AG09309 (cell line): ENCODE measurements at regions not wholly inside any gene's neighbourhood (a gene's known extent, or its start where the extent isn't known, plus 50 kb on each side); places are given as distances from the start of the nearest gene placed in this dataset.

Source experiments
- DNase-seq: peaks from one replicate; pipeline ENCODE4 v3.0.0-alpha.2; 2010; ENCODE audit warnings: low read depth
- H3K4me3 ChIP-seq: 2 replicates; pipeline ENCODE4 v1.5.1; 2011; ENCODE audit warnings: mild to moderate bottlenecking, low read depth, low read length, moderate library complexity; ENCODE audit not compliant: control insufficient read depth
- CTCF ChIP-seq: IDR thresholded peaks from 2 replicates; pipeline ENCODE4 v1.5.1; 2011; ENCODE audit warnings: mild to moderate bottlenecking, low read depth, low read length, inconsistent platforms; ENCODE audit not compliant: insufficient read depth, control insufficient read depth; ENCODE audit errors: missing control alignments

GRCh38 chr10:54909165-54909564 lies 108.1 kb upstream of the PCDH15 start:
- H3K4me3 ChIP-seq: no peak overlapping the region
- TF ChIP-seq CTCF: no peak
- no peak for DNase-seq

GRCh38 chr10:54908019-54908418 lies 107.0 kb upstream of the PCDH15 start:
- DNase-seq: no peak
- no peak for TF ChIP-seq CTCF
- no peak overlapping the region for H3K4me3 ChIP-seq

- DNase-seq: no peak
- H3K4me3 ChIP-seq: no peak overlapping the region
- no peak for TF ChIP-seq CTCF
Observed at GRCh38 chr10:54906940-54907339, 105.9 kb upstream of the PCDH15 start.

- no peak for TF ChIP-seq CTCF
- DNase-seq: no peak
- H3K4me3 ChIP-seq: no peak overlapping the region
Observed at GRCh38 chr10:54905578-54906192, 104.7 kb upstream of the PCDH15 start.

GRCh38 chr10:54904833-54905232 lies 103.8 kb upstream of the PCDH15 start:
- H3K4me3 ChIP-seq: no peak overlapping the region
- DNase-seq: no peak
- TF ChIP-seq CTCF: no peak

- H3K4me3 ChIP-seq: no peak overlapping the region
- no peak for DNase-seq
- TF ChIP-seq CTCF: no peak
Observed at GRCh38 chr10:54903745-54904144, 102.7 kb upstream of the PCDH15 start.

GRCh38 chr10:54900584-54900983 lies 99.6 kb upstream of the PCDH15 start:
- no peak for TF ChIP-seq CTCF
- DNase-seq: no peak
- no peak overlapping the region for H3K4me3 ChIP-seq
